ENCODE measurements at regions not wholly inside any gene's neighbourhood (a gene's known extent, or its start where the extent isn't known, plus 50 kb on each side); places are given as distances from the start of the nearest gene placed in this dataset.
"Not testable (repeated sequence)": the region's sequence is repeated elsewhere in the genome, so short reads cannot be mapped to it uniquely, and the experiment has no call there.

DNA sequence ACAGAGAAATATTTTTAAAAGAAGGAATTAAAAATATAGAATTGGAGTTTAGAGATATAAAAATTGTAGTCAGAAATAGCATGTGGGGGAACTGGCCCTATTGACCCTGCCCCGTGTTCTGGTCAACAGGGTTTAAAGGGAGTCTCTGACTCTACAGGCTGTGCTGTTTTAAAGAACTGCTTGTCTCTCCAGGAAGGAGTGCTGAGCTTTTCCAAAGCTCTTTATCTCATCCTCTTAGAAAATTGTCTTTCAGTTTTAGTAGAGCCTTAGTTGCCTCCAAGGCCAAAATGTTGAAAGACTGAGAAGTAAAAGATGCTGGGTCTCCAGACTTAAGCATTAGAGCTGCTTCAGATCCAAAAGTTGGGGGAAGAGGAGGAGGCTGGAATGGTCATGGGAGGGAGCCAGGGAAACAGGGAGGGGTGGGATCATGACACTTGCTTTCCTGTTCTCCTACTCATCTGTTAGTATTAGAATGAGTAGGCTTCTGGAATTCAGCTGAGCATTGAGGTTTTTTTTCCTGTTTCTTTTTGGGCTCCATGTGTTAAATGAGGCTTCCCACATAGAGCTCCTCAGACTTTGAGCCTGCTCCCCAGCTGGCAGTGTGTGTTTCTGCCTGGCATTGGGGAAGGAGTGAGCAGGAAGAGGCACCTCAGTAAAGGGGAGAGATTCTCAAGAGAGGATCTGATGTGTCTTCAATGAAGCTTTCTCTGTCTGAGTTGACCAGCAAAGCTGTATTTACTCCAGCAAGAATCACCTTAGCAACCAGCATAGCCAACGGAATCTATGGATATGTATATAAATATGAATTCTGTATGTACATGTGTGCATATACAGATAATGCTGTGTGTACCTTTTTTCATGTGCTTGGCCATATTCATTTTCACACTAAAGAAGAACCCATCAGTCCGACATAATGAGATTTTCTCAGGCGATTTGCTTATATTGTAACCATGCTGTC lies 186.8 kb upstream of the FBXO11 start:
- no peak overlapping the region for H3K4me3 ChIP-seq (replicated peaks; ENCODE audit: low read depth, low read length)
- DNase-seq (ENCODE audit: extremely low read depth, low read depth) = no peak
- TF ChIP-seq CTCF (IDR thresholded peaks at IDR 0.05; ENCODE audit: low read depth, low read length, missing control alignments) = no peak

DNA sequence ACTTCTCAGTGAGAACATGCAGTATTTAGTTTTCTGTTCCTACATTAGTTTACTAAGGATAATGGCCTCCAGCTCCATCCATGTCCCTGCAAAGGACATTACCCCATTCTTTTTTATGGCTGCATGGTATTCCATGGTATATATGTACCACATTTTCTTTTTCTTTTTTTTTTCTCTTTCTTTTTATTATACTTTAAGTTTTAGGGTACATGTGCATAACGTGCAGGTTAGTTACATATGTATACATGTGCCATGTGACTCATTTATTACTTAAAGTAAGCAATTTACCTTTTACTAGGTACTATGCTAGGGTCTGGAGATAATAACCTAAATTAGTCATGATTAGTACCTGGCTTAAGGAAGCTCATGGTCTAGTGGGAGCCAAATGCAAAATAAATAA lies 190.5 kb upstream of the FBXO11 start:
- not testable (repeated sequence) for H3K4me3 ChIP-seq (replicated peaks; ENCODE audit: low read depth, low read length); DNase-seq (ENCODE audit: extremely low read depth, low read depth)

- no peak for TF ChIP-seq CTCF (IDR thresholded peaks at IDR 0.05; ENCODE audit: low read depth, low read length, missing control alignments)
- no peak for DNase-seq (ENCODE audit: extremely low read depth, low read depth)
- H3K4me3 ChIP-seq (replicated peaks; ENCODE audit: low read depth, low read length) = no peak overlapping the region
Observed at GRCh38 chr2:48098539-48098938, 192.2 kb upstream of the FBXO11 start.

GRCh38 chr2:48104418-48104817 lies 198.1 kb upstream of the FBXO11 start:
- DNase-seq (ENCODE audit: extremely low read depth, low read depth) = no peak
- TF ChIP-seq CTCF (IDR thresholded peaks at IDR 0.05; ENCODE audit: low read depth, low read length, missing control alignments) = no peak
- H3K4me3 ChIP-seq (replicated peaks; ENCODE audit: low read depth, low read length) = no peak overlapping the region

GRCh38 chr2:48105848-48106247 lies 199.6 kb upstream of the FBXO11 start:
- no peak overlapping the region for H3K4me3 ChIP-seq (replicated peaks; ENCODE audit: low read depth, low read length)
- TF ChIP-seq CTCF (IDR thresholded peaks at IDR 0.05; ENCODE audit: low read depth, low read length, missing control alignments) = no peak
- no peak for DNase-seq (ENCODE audit: extremely low read depth, low read depth)

- peak; percentile 22 for TF ChIP-seq CTCF (IDR thresholded peaks at IDR 0.05; ENCODE audit: low read depth, low read length, missing control alignments)
- peak; percentile 63 for DNase-seq (ENCODE audit: extremely low read depth, low read depth)
- no peak overlapping the region for H3K4me3 ChIP-seq (replicated peaks; ENCODE audit: low read depth, low read length)
Observed at GRCh38 chr2:48107326-48107925, 201.1 kb upstream of the FBXO11 start.

GRCh38 chr2:48108455-48108854 lies 202.2 kb upstream of the FBXO11 start:
- no peak for DNase-seq (ENCODE audit: extremely low read depth, low read depth)
- no peak overlapping the region for H3K4me3 ChIP-seq (replicated peaks; ENCODE audit: low read depth, low read length)
- no peak for TF ChIP-seq CTCF (IDR thresholded peaks at IDR 0.05; ENCODE audit: low read depth, low read length, missing control alignments)

Measured in HFF-Myc (cell line).